Fibroblast of skin of left biceps (primary cell): ENCODE measurements at regions not wholly inside any gene's neighbourhood (a gene's known extent, or its start where the extent isn't known, plus 50 kb on each side); places are given as distances from the start of the nearest gene placed in this dataset.
"Not testable (repeated sequence)": the region's sequence is repeated elsewhere in the genome, so short reads cannot be mapped to it uniquely, and the experiment has no call there.

Source experiments
- DNase-seq, 2 experiments: peaks; one replicate each; pipeline ENCODE4 v3.0.0-alpha.2; 2013; ENCODE audit warnings: low read depth in 2 of 2

DNA sequence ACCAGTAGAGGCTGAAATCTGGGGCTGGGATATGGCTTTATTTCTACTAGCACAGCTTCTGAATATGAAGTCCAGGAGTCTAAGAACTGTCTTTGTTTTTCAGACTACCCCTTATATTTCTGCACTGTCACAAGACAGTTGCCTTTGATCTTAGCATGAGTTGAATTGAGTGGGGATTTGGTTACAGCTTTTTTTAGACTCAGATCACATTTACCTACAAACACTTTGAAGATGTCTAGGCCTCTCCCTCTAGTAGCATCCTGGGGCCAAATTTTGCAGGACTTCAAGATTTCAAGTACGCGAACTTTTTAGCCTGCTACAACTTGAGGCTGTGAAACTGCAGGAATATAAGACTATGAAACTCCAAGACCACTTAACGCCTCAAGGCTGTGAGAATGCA, 240.2 kb downstream of the NEBL start:
- DNase-seq, result no peak

DNA sequence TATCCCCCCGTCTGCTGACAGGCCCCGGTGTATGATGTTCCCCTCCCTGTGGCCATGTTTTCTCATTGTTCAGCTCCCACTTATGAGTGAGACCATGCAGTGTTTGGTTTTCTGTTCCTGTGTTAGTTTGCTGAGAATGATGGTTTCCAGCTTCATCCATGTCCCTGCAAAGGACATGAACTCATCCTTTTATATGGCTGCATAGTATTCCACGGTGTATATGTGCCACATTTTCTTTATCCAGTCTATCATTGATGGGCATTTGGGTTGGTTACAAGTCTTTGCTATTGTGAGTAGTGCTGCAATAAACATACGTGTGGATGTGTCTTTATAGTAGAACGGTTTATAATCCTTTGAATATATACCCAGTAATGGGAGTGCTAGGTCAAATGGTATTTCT, 244.7 kb downstream of the NEBL start:
- not testable (repeated sequence) for DNase-seq

DNA sequence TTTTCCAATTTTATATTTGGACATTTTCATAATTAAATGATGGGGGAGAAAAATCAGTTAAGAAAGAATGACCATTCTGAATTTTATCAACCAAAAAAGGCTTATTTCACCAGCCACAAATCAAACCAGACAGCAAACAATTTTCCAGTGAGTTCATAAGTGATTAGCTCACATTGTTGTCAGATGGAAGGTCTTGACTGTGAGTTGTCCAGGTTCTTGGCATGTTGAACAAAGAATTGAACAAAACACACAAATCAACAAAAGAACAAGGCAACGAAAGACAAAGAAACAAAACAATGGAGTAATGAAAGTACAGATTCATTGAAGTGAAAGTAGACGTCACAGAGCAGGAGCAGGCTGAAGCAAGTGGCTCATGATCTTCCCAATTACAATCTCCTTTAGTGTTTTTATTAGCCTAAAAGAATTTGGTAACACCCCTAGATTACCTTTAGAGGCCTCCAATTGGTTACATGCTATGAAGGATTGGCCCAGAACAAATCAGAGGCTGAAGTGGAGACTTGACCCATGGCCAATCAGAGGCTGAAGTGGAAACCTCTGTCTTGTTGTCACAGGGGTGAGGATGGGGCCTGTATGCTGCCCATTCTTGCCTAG, 248.7 kb downstream of the NEBL start:
- DNase-seq, result no peak

DNA sequence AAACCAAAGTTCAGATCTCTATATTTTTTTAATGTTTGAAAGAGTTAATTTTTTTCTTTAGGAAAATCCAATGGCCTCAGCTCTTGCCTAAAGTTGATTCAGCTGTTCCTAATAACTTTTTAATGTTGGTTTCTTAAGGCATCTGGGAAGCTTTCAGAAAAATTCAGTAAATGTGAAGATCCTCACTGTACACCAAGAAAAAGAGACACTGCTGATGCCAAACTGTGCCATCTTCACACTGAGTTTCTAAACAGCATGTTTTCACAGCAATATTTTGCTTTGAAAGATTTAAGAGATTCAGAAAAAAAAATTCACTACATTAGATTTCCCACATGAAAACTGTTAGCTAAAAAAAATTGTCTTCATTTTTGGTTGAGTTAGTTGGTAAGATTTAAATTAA, 249.4 kb downstream of the NEBL start:
- no peak for DNase-seq

DNA sequence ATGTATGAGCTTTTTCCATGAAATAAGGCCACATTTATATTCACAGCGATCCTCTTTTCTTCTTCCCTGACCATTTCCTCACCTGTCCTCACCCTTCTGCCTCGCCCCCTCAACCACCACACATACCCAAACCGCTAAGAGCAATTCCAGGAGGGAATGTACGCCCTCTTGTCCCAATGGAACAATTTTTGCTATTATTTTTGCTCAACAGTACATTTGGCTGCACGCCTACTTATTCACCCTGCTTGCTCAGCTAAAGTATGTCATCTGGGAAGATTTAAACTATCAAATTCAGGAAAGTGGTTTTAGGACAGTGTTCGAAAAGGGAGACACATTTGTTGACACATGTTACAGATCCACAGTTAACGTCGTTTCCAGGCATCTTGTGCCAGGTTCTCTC, 252.7 kb downstream of the NEBL start:
- DNase-seq, result no peak

DNA sequence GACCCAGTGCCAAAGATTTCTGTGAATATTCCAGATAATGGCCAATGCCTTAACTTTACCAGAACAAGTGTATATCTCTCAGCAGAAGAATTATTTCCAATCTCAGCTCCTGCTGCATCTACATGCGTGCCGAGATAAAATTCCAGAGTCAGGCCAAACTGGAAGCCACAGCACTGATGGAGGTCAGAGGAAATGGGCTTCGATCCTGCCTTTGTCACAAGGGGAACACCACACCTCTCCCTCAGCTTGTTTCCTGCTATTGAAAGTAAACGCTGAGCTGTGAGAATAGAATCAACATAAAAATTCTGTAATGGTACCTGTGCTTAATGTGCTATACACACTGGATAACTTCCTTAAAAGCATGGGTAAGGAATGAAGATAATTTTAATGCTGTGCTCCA, 255.5 kb downstream of the NEBL start:
- no peak for DNase-seq

DNA sequence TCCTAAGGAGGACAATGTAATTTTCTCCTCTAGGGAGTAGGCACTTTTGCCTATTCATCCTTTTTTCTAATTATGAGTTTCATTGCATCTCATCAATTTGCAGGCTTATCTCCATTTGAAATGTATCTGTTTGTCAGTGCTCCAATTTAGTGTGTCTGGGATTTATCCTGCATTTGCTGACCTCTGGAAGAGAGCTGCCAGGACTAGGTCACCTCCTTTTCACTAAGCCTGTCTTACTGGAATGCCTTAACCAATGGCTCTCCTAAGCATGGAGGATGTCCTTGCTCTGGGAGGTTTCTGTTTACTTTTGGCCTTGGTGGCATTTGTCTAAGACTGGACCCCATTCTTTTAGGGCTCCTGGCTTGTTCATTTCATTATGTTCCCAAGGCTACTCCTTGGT, 261.5 kb downstream of the NEBL start:
- DNase-seq, result no peak

DNA sequence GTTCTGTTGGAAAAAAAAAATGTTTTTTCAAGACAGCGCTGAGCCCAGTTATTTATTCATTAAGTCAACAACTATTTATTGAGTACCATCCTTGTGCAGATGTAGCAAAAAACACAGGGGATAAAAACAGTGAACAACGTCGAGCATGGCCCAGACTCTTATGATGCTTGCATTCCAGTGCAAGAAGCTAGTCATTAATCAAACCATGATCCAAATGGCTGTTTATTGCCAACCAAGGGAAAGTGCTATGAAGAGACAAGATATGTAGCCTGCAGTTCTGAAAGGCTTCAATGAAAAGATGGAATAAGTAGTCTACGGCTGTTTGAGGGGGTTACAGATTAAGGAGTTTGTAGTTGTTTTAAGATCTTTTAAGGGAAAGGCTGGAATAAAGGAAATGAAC, 262.3 kb downstream of the NEBL start:
- DNase-seq, result no peak

DNA sequence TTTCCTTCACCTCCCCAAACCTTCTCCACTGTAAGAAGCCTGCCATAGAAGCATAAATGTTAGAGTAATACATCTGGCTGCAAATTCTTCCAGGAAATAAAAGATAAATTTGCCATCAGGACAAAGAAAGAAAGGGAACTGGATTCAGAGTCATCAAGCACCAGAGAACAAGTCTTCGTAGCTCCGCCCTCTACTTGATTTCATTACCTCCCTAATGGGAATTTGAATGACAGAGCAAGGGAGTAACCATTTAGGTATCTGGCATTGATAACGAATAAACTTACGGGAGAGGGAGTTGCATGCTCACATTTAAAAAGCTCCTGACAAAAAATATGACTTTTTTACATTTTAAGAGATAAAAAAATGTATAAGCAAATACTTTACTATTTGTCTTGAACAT, 263.4 kb downstream of the NEBL start:
- no peak for DNase-seq

DNA sequence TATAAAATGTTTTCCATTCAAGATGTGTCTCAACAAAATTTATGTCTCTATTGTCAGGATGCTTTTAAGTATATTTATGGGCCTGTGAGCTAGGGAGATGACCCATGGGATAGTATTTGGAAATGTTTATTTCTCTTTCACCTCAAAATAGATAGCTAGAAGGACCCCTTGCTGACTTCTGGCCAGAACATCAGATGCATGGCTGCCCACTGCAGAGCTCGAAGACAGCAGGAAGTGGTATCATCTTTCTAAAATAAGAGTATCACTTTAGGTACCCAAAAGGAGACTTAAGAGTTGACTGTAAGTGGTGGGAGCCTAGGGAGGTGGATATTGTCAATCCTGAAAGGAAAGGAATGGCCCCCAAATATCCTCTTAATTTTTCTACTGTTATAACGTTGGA, 264.4 kb downstream of the NEBL start:
- DNase-seq, result no peak

DNA sequence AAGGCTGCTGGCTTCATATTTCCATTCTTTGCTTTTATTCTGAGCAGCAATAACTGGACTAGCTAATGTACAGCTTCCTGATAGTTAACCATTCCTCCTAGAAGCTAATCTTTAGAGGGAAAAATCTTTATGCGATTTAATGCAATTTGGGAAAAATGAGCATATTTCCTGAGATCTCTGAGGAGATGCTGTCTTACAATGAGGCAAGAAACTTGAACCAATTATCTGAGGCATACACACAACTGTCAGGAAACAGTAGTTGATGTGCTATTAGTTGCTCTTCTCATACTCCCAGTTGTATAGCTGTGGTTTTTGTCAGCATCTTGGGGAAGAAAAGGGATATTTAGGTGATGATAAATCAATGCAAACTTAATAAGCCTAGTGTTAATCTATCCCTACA, 265.9 kb downstream of the NEBL start:
- DNase-seq, result no peak

DNA sequence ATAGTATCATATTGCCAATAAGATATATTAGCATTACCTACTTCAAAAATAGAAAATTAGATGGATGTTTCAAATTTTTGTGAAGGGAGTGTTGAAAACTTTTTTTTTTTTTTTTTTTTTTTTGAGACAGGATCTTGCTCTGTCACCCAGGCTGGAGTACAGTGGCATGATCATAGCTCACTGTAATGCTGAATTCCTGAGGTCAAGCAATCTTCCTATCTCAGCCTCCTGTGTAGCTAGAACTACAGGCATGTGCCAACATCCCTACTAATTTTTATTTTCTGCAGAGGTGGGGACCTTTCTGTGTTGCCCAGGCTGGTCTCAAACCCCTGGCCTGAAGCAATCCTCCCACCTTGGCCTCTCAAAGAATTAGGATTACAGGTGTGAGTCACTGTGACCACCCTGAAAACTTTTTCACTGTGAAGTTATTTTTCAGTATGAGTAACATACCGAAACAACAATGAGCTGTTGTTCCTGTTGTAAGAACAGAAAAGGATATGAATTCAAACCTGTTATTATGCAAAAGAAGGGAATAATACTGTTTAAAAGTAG, 266.9 kb downstream of the NEBL start:
- no peak for DNase-seq

DNA sequence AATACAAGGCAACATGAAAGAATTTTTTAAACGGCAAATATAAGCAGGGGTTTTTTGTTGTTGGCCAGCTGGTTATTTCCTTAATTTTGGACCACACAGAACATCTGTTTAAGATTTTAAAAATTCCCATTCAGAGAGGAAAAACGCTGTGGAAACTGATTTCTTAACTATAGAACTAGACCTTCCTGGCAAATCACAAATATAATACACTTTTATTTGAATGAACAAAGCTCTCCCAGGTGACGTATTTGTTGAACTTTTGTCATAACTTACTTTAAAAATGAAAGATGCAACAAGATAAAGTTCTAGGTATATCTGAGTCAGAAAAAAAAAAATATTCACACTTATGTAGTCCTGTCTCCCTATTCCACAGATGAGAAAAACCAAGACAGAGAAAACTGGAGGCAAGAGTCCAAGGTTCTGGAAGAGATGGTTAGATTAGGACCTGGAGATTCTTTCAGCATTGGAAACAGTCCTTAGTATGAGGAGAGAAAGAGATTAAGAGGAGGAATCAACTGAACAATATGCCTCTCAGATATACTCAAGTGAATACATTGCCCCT, 269.1 kb downstream of the NEBL start:
- DNase-seq, result no peak

DNA sequence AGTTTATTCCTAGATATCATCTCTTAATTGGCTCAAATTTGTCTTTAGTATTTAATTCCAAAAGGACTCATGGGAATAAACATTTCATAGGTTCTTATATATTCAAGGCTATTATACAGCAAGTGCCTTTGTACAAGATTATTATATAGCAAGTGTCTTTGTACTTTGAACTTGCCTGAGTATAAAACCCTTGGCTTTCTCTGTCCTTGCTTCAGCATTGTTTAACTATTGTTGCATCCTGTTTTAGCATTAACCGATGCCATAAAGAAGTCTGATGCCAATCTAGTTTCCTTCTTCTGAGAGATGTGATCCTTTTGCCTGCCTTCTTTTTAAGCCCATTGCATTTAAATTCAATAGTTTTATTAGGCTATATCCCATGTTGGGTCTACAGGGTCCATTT, 270.0 kb downstream of the NEBL start:
- no peak for DNase-seq

DNA sequence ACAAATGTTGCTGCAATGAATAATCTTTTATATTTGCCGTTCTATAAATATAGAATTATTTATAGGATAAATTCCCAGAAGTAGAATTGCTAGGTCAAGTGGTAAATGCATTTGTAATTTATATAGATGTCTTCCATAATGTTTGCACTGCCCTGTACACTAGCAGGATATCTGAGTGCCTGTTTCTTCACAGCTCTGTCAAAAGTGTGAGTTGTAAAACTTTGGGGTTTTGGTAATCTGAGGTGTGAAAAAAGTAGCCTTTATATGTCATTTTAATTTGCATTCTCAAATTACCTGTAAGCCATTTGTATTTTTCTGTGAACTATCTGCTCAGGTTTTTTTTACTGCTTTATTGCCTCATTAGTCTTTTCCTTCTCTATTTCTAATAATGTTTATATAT, 271.2 kb downstream of the NEBL start:
- DNase-seq, result no peak

DNA sequence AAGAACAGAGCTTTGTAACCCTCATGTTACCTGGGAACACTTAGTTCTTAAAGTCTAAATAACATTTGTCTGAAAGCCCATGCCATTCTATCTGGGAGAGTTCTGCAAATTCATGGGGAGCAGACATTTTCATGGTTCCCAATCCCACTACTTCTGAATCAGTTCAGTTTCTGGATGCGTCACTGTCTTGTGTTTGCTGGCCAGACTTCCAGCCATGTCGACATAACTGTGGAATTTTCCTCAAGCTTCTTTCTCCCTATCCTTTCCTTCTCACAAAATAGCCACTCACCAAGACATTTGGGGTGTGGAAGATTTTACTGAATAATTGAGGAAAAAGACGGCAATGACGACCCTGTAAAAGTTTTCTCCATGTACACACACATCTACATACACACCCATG, 272.5 kb downstream of the NEBL start:
- DNase-seq, result peak in 1 of 2 experiments; percentile 2

DNA sequence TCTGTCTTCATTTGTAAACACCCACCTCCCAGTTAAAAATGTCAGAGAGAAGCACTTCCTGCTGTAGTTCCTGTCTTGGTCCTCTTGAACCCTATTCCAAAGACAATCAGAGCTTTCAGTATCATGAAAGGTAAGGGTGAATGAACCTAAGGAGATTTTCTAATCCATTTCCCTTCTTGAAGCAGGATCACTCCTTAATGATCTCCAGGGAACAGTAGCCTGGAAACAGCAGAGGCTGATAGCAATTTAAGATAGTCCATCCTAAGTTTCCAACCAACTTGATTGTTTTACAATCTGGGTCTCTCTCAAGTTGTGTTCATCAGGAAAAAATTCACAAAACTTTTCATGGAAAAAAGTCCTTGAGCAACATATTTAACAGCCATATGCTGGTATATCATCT, 273.6 kb downstream of the NEBL start:
- no peak for DNase-seq

DNA sequence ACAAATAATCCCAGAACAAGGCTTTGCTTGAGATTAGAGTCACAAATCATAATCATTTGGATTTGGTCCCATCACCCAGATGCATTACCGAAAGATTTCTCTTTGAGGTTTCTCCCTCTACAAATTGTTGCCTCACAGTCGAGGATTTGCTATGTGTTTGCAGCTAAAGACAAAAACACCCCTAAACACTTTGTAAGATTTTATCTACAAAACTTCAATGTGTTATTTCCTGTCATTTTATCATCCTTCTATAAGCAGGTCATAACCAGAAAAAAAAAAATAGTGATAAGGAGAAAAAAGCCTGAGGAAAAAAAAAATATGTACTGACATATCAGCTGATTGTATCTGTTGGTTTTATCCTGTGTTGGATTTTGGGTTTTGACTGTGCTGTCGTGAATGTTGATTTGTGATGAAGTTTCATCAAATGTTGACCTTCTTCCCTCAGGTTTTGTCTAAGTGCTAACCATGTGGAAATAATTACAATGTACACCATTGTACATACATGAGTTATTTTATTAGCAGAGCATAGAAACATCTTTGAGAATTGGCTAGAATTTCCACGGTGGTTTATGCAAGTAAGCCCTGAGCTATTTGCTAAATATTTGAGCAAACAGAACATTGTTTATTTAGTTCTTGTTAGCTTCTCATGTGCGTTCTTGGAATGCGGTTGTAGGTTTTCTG, 274.4 kb downstream of the NEBL start:
- peak; percentile 62 to 76 for DNase-seq

DNA sequence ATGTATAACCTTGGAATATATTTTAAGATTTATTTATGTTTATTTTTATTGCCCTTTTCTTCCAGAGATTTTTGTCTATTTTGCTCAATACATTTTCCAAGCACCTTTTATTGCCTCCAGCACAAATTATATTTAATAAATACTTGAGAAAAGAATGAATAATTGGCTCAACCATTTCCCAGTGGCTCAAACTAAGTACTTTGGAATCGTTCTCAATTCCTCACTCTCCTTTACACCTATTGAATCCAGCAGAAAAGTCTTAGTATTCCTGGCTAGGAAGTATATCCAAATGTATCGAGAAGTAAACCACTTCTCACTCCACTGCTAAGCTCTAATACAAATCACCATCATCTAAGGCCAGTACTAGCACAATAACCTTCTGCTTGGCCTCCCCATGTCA, 276.1 kb downstream of the NEBL start:
- DNase-seq, result no peak

DNA sequence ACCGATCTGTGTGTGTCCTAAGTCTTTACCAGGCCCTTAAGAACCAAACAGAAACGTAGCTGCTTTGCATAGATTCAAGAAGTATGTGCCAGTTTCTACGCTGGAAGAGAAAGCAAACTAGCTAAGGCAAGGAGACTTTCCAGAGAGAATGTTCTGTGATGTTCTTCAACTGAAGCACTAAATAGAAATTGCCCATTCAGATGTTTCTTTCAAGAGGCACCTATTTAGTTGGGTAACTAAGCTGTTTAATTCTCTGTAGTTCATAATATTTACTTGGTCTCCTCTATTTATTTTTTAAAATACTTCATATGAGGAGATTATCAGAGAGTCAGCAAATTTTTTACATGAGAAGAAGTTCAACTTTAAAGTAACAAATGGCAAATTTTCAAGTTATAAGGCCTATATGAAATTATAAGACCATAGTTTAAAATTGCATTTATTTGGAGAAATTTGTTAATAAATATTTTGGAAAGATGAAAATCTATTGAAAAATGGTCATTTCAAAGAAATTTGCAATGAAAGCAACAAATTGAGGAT, 279.0 kb downstream of the NEBL start:
- DNase-seq, result no peak

DNA sequence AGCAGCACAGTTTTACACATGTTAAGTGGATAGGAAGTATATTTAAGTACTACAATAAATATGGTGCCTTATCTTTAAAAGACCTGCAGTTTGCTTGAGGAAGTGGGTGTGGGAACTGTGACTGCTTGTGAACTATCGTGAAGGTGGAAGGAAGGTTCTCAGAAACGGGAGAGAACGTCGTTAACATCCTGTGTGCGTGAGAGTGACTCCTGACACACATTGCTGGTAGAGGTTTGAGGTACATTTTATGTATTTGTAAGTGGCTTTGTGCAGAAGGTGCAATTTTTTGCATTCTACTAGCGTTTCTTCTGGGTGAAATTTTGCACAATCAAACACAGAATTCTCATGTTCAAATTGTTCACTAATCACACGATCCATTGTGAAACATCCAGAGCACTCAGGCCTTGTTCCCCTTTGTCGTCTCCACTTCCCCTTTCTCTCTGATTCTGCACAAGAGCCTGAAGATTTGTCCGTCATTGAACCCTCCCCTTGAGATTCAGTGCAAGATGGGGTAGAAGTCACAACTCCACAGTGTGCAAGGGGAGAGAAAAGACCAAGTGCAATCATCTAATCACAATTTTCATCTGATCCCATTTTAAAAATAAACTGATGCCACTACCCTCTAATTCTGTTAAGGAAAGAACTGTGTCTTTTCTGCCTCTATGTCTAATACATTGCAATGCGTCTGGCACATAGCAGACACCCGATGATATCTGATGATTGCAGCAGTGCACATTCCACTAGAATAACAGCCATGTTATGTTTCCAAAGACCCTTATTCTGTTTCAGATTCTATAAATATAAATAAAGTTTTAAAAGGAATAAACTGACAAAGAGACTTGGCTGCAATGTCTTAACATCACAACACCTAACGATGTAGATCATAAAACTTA, 279.9 kb downstream of the NEBL start:
- DNase-seq, result no peak

DNA sequence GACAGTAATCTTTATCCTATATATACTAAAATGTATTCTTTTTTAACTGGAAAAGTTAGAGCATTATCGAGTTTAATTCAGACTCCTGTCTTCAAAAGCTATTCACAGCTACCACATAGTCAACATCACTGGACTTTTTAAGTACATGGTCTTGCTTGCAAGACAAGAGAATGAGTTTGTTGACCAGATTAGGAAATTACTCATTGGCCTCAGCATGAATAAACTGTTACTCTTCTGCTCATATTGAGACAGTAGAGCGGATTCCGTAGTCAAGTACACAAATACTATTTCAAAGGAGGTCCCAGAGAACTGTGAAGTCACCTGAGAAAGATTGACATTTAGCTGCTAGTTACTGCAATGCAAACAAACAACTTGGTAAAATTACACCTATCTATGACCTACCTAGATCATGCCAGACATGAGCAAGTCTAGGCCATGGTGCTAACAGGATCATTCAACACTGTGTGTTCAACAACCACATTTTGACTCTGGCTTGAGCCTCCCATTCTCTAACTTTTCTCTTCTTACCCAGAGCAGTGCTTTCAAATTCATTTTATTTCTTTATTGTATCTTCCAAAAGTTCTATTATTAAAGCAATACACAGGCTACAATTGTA, 280.9 kb downstream of the NEBL start:
- no peak for DNase-seq
